HepG2 (cell line): ENCODE measurements at regions not wholly inside any gene's neighbourhood (a gene's known extent, or its start where the extent isn't known, plus 50 kb on each side); places are given as distances from the start of the nearest gene placed in this dataset.

Source experiments
- ATAC-seq: fragments of 200-7000 bp; cut with Tn5 transposase; 3 replicates; pipeline ENCODE4 v1.9.1; 2020; ENCODE audit warnings: mild to moderate bottlenecking, moderate library complexity
- BruUV-seq: library from RNA; stranded (reverse); fragments of 400-500 nt; replicated peaks from 2 replicates; lab custom pipeline; 2021; lab: Mats Ljungman, UMichigan
- CTCF ChIA-PET: fragments of 300-600 bp; formaldehyde crosslinking; extraction: SDS; loops from one replicate; lab custom pipeline; 2021; ENCODE audit warnings: low total read pairs, inconsistent platforms, low intra/inter-chr PET ratio; lab: Yijun Ruan, JAX
- POLR2A ChIA-PET: fragments of 350-600 bp; sonication (Branson Sonifier 250); formaldehyde crosslinking; loops from one replicate; lab custom pipeline; 2020; ENCODE audit warnings: antibody characterized with exemption, inconsistent platforms; lab: Yijun Ruan, JAX
- DNase-seq: peaks from one replicate; pipeline ENCODE4 v3.0.0-alpha.2; 2015; ENCODE audit warnings: low spot score
- FAIRE-seq: peaks from 3 replicates; lab custom pipeline; 2011; peaks lifted over from hg19 to GRCh38; lab: Jason Lieb, UNC
- H2AFZ ChIP-seq: one replicate; pipeline ENCODE4 v1.6.1; 2011; ENCODE audit warnings: low read length, inconsistent platforms
- H3K27ac ChIP-seq: fragments of 300-600 bp; 3 replicates; pipeline ENCODE4 v1.8.0; 2011; ENCODE audit warnings: mixed run types, mild to moderate bottlenecking, mixed read lengths, low read length, inconsistent platforms; ENCODE audit not compliant: insufficient read depth; ENCODE audit errors: extremely low read length
- H3K27me3 ChIP-seq, 2 experiments: fragments of 200-600 bp in 1 of 2; 2 replicates in 1 of 2; 3 replicates in 1 of 2; pipeline versions ENCODE4 v1.6.0 to v1.8.0; 2011; ENCODE audit warnings: low read length in 2 of 2, mild to moderate bottlenecking in 2 of 2, moderate library complexity in 2 of 2, inconsistent platforms in 1 of 2; ENCODE audit not compliant: insufficient read depth in 2 of 2, control insufficient read depth in 1 of 2
- H3K36me3 ChIP-seq, 2 experiments: fragments of 200-600 bp in 1 of 2; replicated peaks in 1 of 2; 2 replicates in 1 of 2; 3 replicates in 1 of 2; pipeline versions ENCODE4 v1.5.1 to v1.8.0; 2011; ENCODE audit warnings: low read length in 2 of 2, inconsistent platforms in 1 of 2; ENCODE audit not compliant: insufficient read depth in 2 of 2, control insufficient read depth in 1 of 2
- H3K4me1 ChIP-seq: 2 replicates; pipeline ENCODE4 v1.5.1; 2012; ENCODE audit warnings: low read length, inconsistent platforms; ENCODE audit not compliant: insufficient read depth
- H3K4me2 ChIP-seq: 2 replicates; pipeline ENCODE4 v1.6.0; 2011; ENCODE audit warnings: low read depth, low read length, inconsistent platforms
- H3K4me3 ChIP-seq, 3 experiments: fragments of 200-600 bp in 1 of 3; sonication (generic), shearing (Covaris generic) in 1 of 3; replicated peaks in 1 of 3; 2 replicates each; pipeline ENCODE4 v1.5.1; 2011 to 2016; ENCODE audit warnings: low read length in 3 of 3, inconsistent platforms in 2 of 3, low read depth in 2 of 3, mild to moderate bottlenecking in 2 of 3, control low read depth in 1 of 3, mixed read lengths in 1 of 3; ENCODE audit not compliant: insufficient read depth in 1 of 3
- H3K79me2 ChIP-seq: one replicate; pipeline ENCODE4 v1.6.1; 2011; ENCODE audit warnings: low read length, inconsistent platforms; ENCODE audit not compliant: insufficient read depth
- H3K9ac ChIP-seq: 2 replicates; pipeline ENCODE4 v1.6.0; 2011; ENCODE audit warnings: mild to moderate bottlenecking, low read depth, low read length, inconsistent platforms; ENCODE audit not compliant: insufficient read depth
- H3K9me3 ChIP-seq: 2 replicates; pipeline ENCODE4 v1.5.1; 2012; ENCODE audit warnings: mild to moderate bottlenecking, low read length
- H4K20me1 ChIP-seq: 2 replicates; pipeline ENCODE4 v1.6.0; 2011; ENCODE audit warnings: inconsistent platforms, mild to moderate bottlenecking, low read length, moderate library complexity; ENCODE audit not compliant: insufficient read depth
- DNMT1 ChIP-seq: sonication (generic); formaldehyde crosslinking; IDR thresholded peaks from 2 replicates; pipeline ENCODE4 v1.5.1; 2020; ENCODE audit warnings: mild to moderate bottlenecking, missing genetic modification reagents
- FOSL1 ChIP-seq: sonication (generic); formaldehyde crosslinking; IDR thresholded peaks from 2 replicates; pipeline ENCODE4 v1.9.0; 2021; ENCODE audit warnings: missing genetic modification reagents, borderline replicate concordance
- HOXA5 ChIP-seq: sonication (generic); formaldehyde crosslinking; IDR thresholded peaks from 2 replicates; pipeline ENCODE4 v1.4.0; 2020; ENCODE audit warnings: missing genetic modification reagents
- JUND ChIP-seq: sonication (generic); formaldehyde crosslinking; IDR thresholded peaks from 2 replicates; pipeline ENCODE4 v1.8.0; 2022; ENCODE audit warnings: mild to moderate bottlenecking, missing genetic modification reagents
- KAT8 ChIP-seq: IDR thresholded peaks from 2 replicates; pipeline ENCODE4 v1.6.1; 2016; ENCODE audit warnings: missing genetic modification reagents, missing compliant biosample characterization
- KMT2B ChIP-seq: IDR thresholded peaks from 2 replicates; pipeline ENCODE4 v1.6.1; 2016; ENCODE audit warnings: missing genetic modification reagents, missing compliant biosample characterization
- MEIS1 ChIP-seq: sonication (generic); formaldehyde crosslinking; IDR thresholded peaks from 2 replicates; pipeline ENCODE4 v1.9.0; 2021; ENCODE audit warnings: mild to moderate bottlenecking, missing genetic modification reagents, moderate library complexity, borderline replicate concordance
- MTERF4 ChIP-seq: sonication (generic); formaldehyde crosslinking; IDR thresholded peaks from 2 replicates; pipeline ENCODE4 v1.8.0; 2023; ENCODE audit warnings: mild to moderate bottlenecking, missing genetic modification reagents
- MXD3 ChIP-seq: IDR thresholded peaks from 2 replicates; pipeline ENCODE4 v1.6.1; 2016; ENCODE audit warnings: mild to moderate bottlenecking, missing biosample characterization, missing genetic modification reagents
- NR3C1 ChIP-seq: sonication (generic); formaldehyde crosslinking; IDR thresholded peaks from 2 replicates; pipeline ENCODE4 v1.4.0; 2020; ENCODE audit warnings: missing genetic modification reagents
- SRSF4 ChIP-seq: fragments of 200-400 bp; formaldehyde crosslinking; IDR thresholded peaks from one replicate; pipeline ENCODE4 v1.6.1; 2018; ENCODE audit warnings: mild to moderate bottlenecking, low read depth, low read length, moderate library complexity; ENCODE audit not compliant: poor library complexity, severe bottlenecking
- STAT5B ChIP-seq: sonication (generic); formaldehyde crosslinking; IDR thresholded peaks from 2 replicates; pipeline ENCODE4 v1.4.0; 2020; ENCODE audit warnings: missing genetic modification reagents
- ZBTB2 ChIP-seq: sonication (generic); formaldehyde crosslinking; IDR thresholded peaks from 2 replicates; pipeline ENCODE4 v1.8.0; 2022; ENCODE audit warnings: low read depth, missing genetic modification reagents
- ZBTB43 ChIP-seq: sonication (generic); formaldehyde crosslinking; conservative IDR thresholded peaks from 2 replicates; pipeline ENCODE4 v1.4.0; 2020; ENCODE audit warnings: missing genetic modification reagents
- ZNF775 ChIP-seq: sonication (generic); formaldehyde crosslinking; IDR thresholded peaks from 2 replicates; pipeline ENCODE4 v1.4.0; 2020; ENCODE audit warnings: missing genetic modification reagents, mild to moderate bottlenecking, moderate library complexity, borderline replicate concordance
- WGBS: methylation state at CpG from one replicate; pipeline ENCODE4 v1.1.6; 2017; ENCODE audit warnings: low lambda C conversion rate; 5-methylcytosine and 5-hydroxymethylcytosine counted together
- in situ Hi-C: cut with HindIII; loops from 2 replicates; pipeline ENCODE4 v1.10.0; 2017; ENCODE audit warnings: low pct_unique_long_range_greater_than_20kb; ENCODE audit not compliant: extremely low pct_ligation_motif_present
- intact Hi-C: fragments of 100-400 bp; cut with micrococcal nuclease; formaldehyde crosslinking; loops from one replicate; pipeline ENCODE4 v1.10.0; 2022; ENCODE audit not compliant: unreplicated experiment

GRCh38 chr1:239682960-239683359 is 296.6 kb downstream of the CHRM3 start:
- ChIA-PET CTCF (no interaction called here), POLR2A (no interaction called here)
- no peak overlapping the region for H3K4me2 ChIP-seq
- H3K27me3 ChIP-seq = no peaks in the 10 kb centered on the region
- H3K9me3 ChIP-seq = peaks cover 44% of the 10 kb centered on the region
- no peak overlapping the region for H2AFZ ChIP-seq
- no peak for ATAC-seq
- H3K9ac ChIP-seq = no peak overlapping the region
- FAIRE-seq = no peak
- intact Hi-C loops (no loop called here), in situ Hi-C loops (no loop called here)
- TF ChIP-seq ZBTB43 (CRISPR knock-in tag) = no peak
- no peak for TF ChIP-seq NR3C1 (CRISPR knock-in tag)
- no peak for TF ChIP-seq HOXA5 (CRISPR knock-in tag)
- TF ChIP-seq MXD3 (CRISPR knock-in tag) = no peak
- no peak for TF ChIP-seq MTERF4 (CRISPR knock-in tag)
- TF ChIP-seq JUND (CRISPR knock-in tag) = no peak
- no peak for TF ChIP-seq KMT2B
- no peak for TF ChIP-seq STAT5B (CRISPR knock-in tag)
- TF ChIP-seq ZNF775 = no peak
- no peak for TF ChIP-seq SRSF4
- no peak for TF ChIP-seq KAT8 (CRISPR knock-in tag)
- no peak for TF ChIP-seq MEIS1 (CRISPR knock-in tag)
- TF ChIP-seq DNMT1 = no peak
- TF ChIP-seq FOSL1 (CRISPR knock-in tag) = no peak
- no peak for TF ChIP-seq ZBTB2 (CRISPR knock-in tag)
- no peaks in the 10 kb centered on the region for H3K36me3 ChIP-seq
- no peaks in the 10 kb centered on the region for H3K79me2 ChIP-seq
- H3K4me1 ChIP-seq = no peaks in the 10 kb centered on the region
- BruUV-seq = no TSS peak
- H3K4me3 ChIP-seq = no peak overlapping the region
- no peak for DNase-seq
- no peak overlapping the region for H3K27ac ChIP-seq
- H4K20me1 ChIP-seq = no peaks in the 10 kb centered on the region
- 0% methylated on average over 2 of the region's 2 CpGs for WGBS
